Ishikawa (cell line): ENCODE measurements at regions not wholly inside any gene's neighbourhood (a gene's known extent, or its start where the extent isn't known, plus 50 kb on each side); places are given as distances from the start of the nearest gene placed in this dataset.
A peak's percentile ranks its signal among the peaks of the same experiment; 100 is the strongest.

Experiments used
- CREB1 ChIP-seq: IDR thresholded peaks from 2 replicates; pipeline ENCODE4 v1.6.1; 2012; ENCODE audit warnings: low read depth
- EGR1 ChIP-seq: IDR thresholded peaks from 2 replicates; pipeline ENCODE4 v1.6.1; 2012
- EP300 ChIP-seq: IDR thresholded peaks from 2 replicates; pipeline ENCODE4 v1.6.1; 2012; ENCODE audit warnings: borderline replicate concordance
- MAX ChIP-seq: IDR thresholded peaks from 2 replicates; pipeline ENCODE4 v1.6.1; 2012
- NFIC ChIP-seq: IDR thresholded peaks from 2 replicates; pipeline ENCODE4 v1.6.1; 2012
- RAD21 ChIP-seq: IDR thresholded peaks from 2 replicates; pipeline ENCODE4 v1.6.1; 2012; ENCODE audit warnings: low read depth
- TAF1 ChIP-seq: IDR thresholded peaks from 2 replicates; pipeline ENCODE4 v1.6.1; 2012; ENCODE audit warnings: low read depth, mild to moderate bottlenecking
- TCF12 ChIP-seq: IDR thresholded peaks from 2 replicates; pipeline ENCODE4 v1.6.1; 2012; ENCODE audit warnings: low read depth
- YY1 ChIP-seq: IDR thresholded peaks from 2 replicates; pipeline ENCODE4 v1.6.1; 2012; ENCODE audit warnings: low read depth
- TF ChIP-seq, protein P1 (sequence below): IDR thresholded peaks from 2 replicates; pipeline ENCODE4 v1.6.1; 2012; ENCODE audit warnings: low read depth, mild to moderate bottlenecking

DNA sequence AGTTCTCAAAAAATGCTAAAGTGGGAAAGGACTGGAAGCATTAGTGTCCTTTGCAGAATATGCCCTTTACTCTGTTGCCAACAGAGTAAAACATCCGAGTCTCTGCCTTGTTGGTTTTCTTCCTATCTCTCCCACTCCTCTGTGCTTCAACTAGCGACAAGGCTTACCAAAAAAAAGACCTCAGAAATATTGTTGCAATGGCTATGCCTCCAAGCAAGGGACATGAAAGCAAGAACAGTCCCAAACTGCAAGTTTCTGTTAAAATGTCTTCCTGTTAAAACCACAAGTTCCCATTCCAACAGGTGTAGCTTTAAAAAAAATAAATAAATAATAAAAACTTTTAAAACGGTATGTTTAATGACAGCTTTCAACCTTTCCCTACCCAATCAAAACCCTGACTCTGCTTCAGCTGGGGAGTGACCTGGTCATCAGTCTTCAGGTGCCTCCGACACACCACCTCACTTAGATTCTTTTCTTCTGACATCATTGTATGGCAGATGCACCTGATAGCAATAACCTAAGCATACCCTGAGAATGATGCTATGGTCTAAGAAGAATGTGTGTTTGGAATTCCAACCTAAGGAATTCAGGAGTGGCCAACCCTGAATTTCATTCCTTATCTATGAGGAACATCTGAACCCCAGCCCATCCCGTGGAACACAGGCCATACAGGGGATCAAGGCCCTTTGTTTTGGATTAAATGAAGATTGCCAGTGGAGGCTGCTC lies 81.0 kb downstream of the RPS29 start:
- TF ChIP-seq TAF1 (no peak), EGR1 (no peak), NFIC (no peak), CREB1 (no peak), EP300 (peak; percentile 52; the same call in 1 of the 2 replicates), TCF12 (peak; percentile 55), RAD21 (no peak), MAX (no peak), YY1 (no peak)
- TF ChIP-seq, protein P1, sequence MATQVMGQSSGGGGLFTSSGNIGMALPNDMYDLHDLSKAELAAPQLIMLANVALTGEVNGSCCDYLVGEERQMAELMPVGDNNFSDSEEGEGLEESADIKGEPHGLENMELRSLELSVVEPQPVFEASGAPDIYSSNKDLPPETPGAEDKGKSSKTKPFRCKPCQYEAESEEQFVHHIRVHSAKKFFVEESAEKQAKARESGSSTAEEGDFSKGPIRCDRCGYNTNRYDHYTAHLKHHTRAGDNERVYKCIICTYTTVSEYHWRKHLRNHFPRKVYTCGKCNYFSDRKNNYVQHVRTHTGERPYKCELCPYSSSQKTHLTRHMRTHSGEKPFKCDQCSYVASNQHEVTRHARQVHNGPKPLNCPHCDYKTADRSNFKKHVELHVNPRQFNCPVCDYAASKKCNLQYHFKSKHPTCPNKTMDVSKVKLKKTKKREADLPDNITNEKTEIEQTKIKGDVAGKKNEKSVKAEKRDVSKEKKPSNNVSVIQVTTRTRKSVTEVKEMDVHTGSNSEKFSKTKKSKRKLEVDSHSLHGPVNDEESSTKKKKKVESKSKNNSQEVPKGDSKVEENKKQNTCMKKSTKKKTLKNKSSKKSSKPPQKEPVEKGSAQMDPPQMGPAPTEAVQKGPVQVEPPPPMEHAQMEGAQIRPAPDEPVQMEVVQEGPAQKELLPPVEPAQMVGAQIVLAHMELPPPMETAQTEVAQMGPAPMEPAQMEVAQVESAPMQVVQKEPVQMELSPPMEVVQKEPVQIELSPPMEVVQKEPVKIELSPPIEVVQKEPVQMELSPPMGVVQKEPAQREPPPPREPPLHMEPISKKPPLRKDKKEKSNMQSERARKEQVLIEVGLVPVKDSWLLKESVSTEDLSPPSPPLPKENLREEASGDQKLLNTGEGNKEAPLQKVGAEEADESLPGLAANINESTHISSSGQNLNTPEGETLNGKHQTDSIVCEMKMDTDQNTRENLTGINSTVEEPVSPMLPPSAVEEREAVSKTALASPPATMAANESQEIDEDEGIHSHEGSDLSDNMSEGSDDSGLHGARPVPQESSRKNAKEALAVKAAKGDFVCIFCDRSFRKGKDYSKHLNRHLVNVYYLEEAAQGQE, result no peak
